C4-2B (cell line): ENCODE measurements at regions not wholly inside any gene's neighbourhood (a gene's known extent, or its start where the extent isn't known, plus 50 kb on each side); places are given as distances from the start of the nearest gene placed in this dataset.

ENCODE experiments used
- ZFX ChIP-seq: fragments of 450-650 bp; IDR thresholded peaks from 2 replicates; pipeline ENCODE4 v1.6.1; 2017
- TF ChIP-seq, protein P1 (sequence below): fragments of 450-650 bp; conservative IDR thresholded peaks from 2 replicates; pipeline ENCODE4 v1.5.1; 2017; ENCODE audit warnings: mild to moderate bottlenecking

DNA sequence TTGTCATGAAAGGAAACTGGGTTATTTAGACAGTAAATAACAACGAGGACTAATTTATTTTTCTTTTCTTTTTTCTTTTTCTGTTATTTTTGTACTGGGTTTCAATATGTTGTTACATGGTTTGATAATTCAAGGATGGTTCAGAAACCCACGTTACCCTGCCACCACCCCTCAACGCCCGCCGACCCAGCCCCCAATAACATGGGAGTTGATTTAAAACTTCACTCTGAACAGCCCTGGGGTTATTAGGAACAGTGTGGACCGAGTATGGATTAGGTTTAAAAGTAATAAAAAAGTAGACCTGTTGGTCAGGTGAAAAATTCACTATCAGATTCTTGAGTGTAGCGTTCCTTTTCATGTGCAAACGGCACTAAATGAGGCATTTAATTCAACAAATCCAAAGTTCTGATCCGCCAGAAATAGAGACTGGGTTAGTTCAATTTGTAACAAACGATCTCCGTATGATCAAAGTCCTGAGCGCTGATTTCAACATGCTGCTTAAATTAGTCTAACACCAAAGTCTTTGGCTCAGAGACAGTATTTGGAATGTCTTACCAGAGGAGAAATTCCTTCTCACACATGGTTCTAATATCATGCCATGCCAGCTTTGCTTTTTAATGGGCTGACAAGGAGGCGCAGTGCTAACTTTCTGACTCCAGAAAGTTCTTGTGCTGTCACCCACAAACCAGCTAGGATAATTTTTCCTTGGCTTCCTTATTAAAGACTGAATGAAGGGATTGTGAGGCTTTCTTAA, 173.1 kb upstream of the IRX3 start:
- TF ChIP-seq, protein P1, sequence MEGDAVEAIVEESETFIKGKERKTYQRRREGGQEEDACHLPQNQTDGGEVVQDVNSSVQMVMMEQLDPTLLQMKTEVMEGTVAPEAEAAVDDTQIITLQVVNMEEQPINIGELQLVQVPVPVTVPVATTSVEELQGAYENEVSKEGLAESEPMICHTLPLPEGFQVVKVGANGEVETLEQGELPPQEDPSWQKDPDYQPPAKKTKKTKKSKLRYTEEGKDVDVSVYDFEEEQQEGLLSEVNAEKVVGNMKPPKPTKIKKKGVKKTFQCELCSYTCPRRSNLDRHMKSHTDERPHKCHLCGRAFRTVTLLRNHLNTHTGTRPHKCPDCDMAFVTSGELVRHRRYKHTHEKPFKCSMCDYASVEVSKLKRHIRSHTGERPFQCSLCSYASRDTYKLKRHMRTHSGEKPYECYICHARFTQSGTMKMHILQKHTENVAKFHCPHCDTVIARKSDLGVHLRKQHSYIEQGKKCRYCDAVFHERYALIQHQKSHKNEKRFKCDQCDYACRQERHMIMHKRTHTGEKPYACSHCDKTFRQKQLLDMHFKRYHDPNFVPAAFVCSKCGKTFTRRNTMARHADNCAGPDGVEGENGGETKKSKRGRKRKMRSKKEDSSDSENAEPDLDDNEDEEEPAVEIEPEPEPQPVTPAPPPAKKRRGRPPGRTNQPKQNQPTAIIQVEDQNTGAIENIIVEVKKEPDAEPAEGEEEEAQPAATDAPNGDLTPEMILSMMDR: no peak
- no peak for TF ChIP-seq ZFX
